Psoas muscle (tissue), 7 donors: ENCODE measurements at regions not wholly inside any gene's neighbourhood (a gene's known extent, or its start where the extent isn't known, plus 50 kb on each side); places are given as distances from the start of the nearest gene placed in this dataset.

Experiments used
- ATAC-seq, 4 donors: fragments of 200-7000 bp; cut with Tn5 transposase; one replicate each; pipeline ENCODE4 v1.9.1; 2020; ENCODE audit warnings: moderate library complexity in 3 of 4, mild to moderate bottlenecking in 2 of 4
- DNase-seq, 2 donors: peaks; one replicate each; pipeline ENCODE4 v3.0.0-alpha.2; 2020
- H3K27ac ChIP-seq: fragments of 200-600 bp; one replicate; pipeline ENCODE4 v1.8.0; 2022
- H3K27me3 ChIP-seq, 3 donors: fragments of 200-600 bp in 1 of 3; one replicate each; pipeline versions ENCODE4 v1.6.1 to v1.8.0; 2013 to 2022; ENCODE audit warnings: low read length in 2 of 3, mild to moderate bottlenecking in 2 of 3, moderate library complexity in 1 of 3; ENCODE audit not compliant: insufficient read depth in 3 of 3
- H3K36me3 ChIP-seq, 2 donors: fragments of 200-600 bp in 1 of 2; one replicate each; pipeline versions ENCODE4 v1.6.1 to v1.8.0; 2013 to 2022; ENCODE audit warnings: low read depth in 1 of 2, mild to moderate bottlenecking in 1 of 2, moderate library complexity in 1 of 2; ENCODE audit not compliant: insufficient read depth in 1 of 2
- H3K4me1 ChIP-seq: fragments of 200-600 bp; one replicate; pipeline ENCODE4 v1.8.0; 2022
- H3K4me3 ChIP-seq: fragments of 200-600 bp; one replicate; pipeline ENCODE4 v1.8.0; 2022; ENCODE audit warnings: mild to moderate bottlenecking
- H3K9me3 ChIP-seq: fragments of 200-600 bp; one replicate; pipeline ENCODE4 v1.8.0; 2022
- CTCF ChIP-seq: fragments of 200-600 bp; IDR thresholded peaks from one replicate; pipeline ENCODE4 v1.8.0; 2022; ENCODE audit warnings: antibody characterized with exemption
- WGBS, 3 donors: extraction: QIAGEN DNeasy Blood & Tissue Kit; methylation state at CpG; one replicate each; pipeline versions ENCODE4 v1.1.6 to v1.1.7; 2013; 5-methylcytosine and 5-hydroxymethylcytosine counted together
- intact Hi-C, 2 donors: fragments of 100-400 bp; cut with DNase I; formaldehyde crosslinking; loops; one replicate each; pipeline versions ENCODE4 v1.11.0 to v1.14.2; 2022
- donor health status: healthy with polysubstance abuse.
- donor health status: DM: no; HTN: no; CAD: no; lungs with moderate emphysema.
- donor health status: Bipolar disorder and iron deficiency.
- donor health status: healthy.
- donor health status: DM: yes; HTN: yes; CAD: no.
- donor health status: DM: no; HTN: no; CAD: no.
- donor health status: DM: yes; HTN: yes; CAD: no.

- no peak for TF ChIP-seq CTCF
- DNase-seq (no peak), ATAC-seq (no peak)
- H3K27me3 ChIP-seq, result peaks cover 0 to 6% (median 0%) of the 10 kb centered on the region in 3 donors
- H3K4me3 ChIP-seq, result no peak overlapping the region
- no peaks in the 10 kb centered on the region for H3K36me3 ChIP-seq
- H3K4me1 ChIP-seq, result no peaks in the 10 kb centered on the region
- 48 to 60% (median 49%) methylated on average over 17 of the region's 17 CpGs for WGBS, 3 donors
- intact Hi-C loops, result no loop called here
- no peak overlapping the region for H3K27ac ChIP-seq
- no peaks in the 10 kb centered on the region for H3K9me3 ChIP-seq
Observed at GRCh38 chr5:178796165-178796945, 63.4 kb upstream of the ZNF354B start.

- Histone ChIP-seq H3K27me3 (peaks cover 0 to 4% (median 0%) of the 10 kb centered on the region in 3 donors), H3K9me3 (no peaks in the 10 kb centered on the region), H3K4me1 (no peaks in the 10 kb centered on the region), H3K27ac (no peak overlapping the region), H3K4me3 (no peak overlapping the region), H3K36me3 (no peaks in the 10 kb centered on the region)
- DNase-seq, result no peak
- intact Hi-C loops, result no loop called here
- no peak for ATAC-seq
- 76 to 88% (median 88%) methylated on average over 16 of the region's 16 CpGs for WGBS, 3 donors
- TF ChIP-seq CTCF, result no peak
Observed at GRCh38 chr5:178794433-178794832, 64.0 kb upstream of the ZNF354A start.

- Histone ChIP-seq H3K4me1 (no peaks in the 10 kb centered on the region), H3K4me3 (no peak overlapping the region), H3K27me3 (peaks cover 0 to 6% (median 0%) of the 10 kb centered on the region in 3 donors), H3K36me3 (no peaks in the 10 kb centered on the region), H3K9me3 (no peaks in the 10 kb centered on the region), H3K27ac (no peak overlapping the region)
- WGBS, 3 donors, result 90 to 92% (median 91%) methylated on average over 14 to 17 of the region's 17 CpGs
- DNase-seq, result no peak
- intact Hi-C loops, result no loop called here
- ATAC-seq, result no peak
- TF ChIP-seq CTCF, result no peak
Observed at GRCh38 chr5:178793696-178794095, 63.2 kb upstream of the ZNF354A start.

- 59 to 65% (median 64%) methylated on average over 12 of the region's 12 CpGs for WGBS, 3 donors
- no peaks in the 10 kb centered on the region for H3K4me1 ChIP-seq
- no peak for DNase-seq
Observed at GRCh38 chr5:178793151-178793550, 62.7 kb upstream of the ZNF354A start.

More at GRCh38 chr5:178793151-178793550, 62.7 kb upstream of the ZNF354A start:
- Histone ChIP-seq H3K27ac (no peak overlapping the region), H3K4me3 (no peak overlapping the region), H3K9me3 (no peaks in the 10 kb centered on the region), H3K36me3 (no peaks in the 10 kb centered on the region), H3K27me3 (peaks cover 0 to 6% (median 0%) of the 10 kb centered on the region in 3 donors)
- peak; percentile 7 for TF ChIP-seq CTCF
- no peak for ATAC-seq
- intact Hi-C loops, result no loop called here
